HG03135 (cell line): ENCODE measurements at regions not wholly inside any gene's neighbourhood (a gene's known extent, or its start where the extent isn't known, plus 50 kb on each side); places are given as distances from the start of the nearest gene placed in this dataset.
"Not testable (repeated sequence)": the region's sequence is repeated elsewhere in the genome, so short reads cannot be mapped to it uniquely, and the experiment has no call there.

ENCODE experiments used
- ATAC-seq: cut with Tn5 transposase; IDR thresholded peaks from one replicate; pipeline ENCODE4 v1.9.1; 2021; ENCODE audit warnings: mild to moderate bottlenecking, moderate library complexity; ENCODE audit not compliant: unreplicated experiment

- ATAC-seq = no peak
Measured at GRCh38 chr16:66186251-66186785, 180.2 kb upstream of the CDH5 start.

- no peak for ATAC-seq
Measured at GRCh38 chr16:66182592-66182991, 183.9 kb upstream of the CDH5 start.

- no peak for ATAC-seq
Measured at GRCh38 chr16:66176731-66177130, 189.8 kb upstream of the CDH5 start.

- ATAC-seq = no peak
Measured at GRCh38 chr16:66176111-66176510, 190.4 kb upstream of the CDH5 start.

GRCh38 chr16:66175636-66176035 is 190.9 kb upstream of the CDH5 start:
- no peak for ATAC-seq

- no peak for ATAC-seq
Measured at GRCh38 chr16:66175058-66175457, 191.4 kb upstream of the CDH5 start.

- not testable (repeated sequence) for ATAC-seq
Measured at GRCh38 chr16:66173796-66174195, 192.7 kb upstream of the CDH5 start.

GRCh38 chr16:66173181-66173580 is 193.3 kb upstream of the CDH5 start:
- not testable (repeated sequence) for ATAC-seq

GRCh38 chr16:66172463-66172862 is 194.0 kb upstream of the CDH5 start:
- no peak for ATAC-seq

GRCh38 chr16:66171578-66171977 is 194.9 kb upstream of the CDH5 start:
- ATAC-seq = no peak

GRCh38 chr16:66170989-66171388 is 195.5 kb upstream of the CDH5 start:
- no peak for ATAC-seq

- ATAC-seq = no peak
Measured at GRCh38 chr16:66169817-66170216, 196.7 kb upstream of the CDH5 start.

GRCh38 chr16:66168777-66169176 is 197.7 kb upstream of the CDH5 start:
- ATAC-seq = no peak

- no peak for ATAC-seq
Measured at GRCh38 chr16:66167564-66168291, 198.8 kb upstream of the CDH5 start.

GRCh38 chr16:66166490-66166889 is 200.0 kb upstream of the CDH5 start:
- ATAC-seq = no peak

GRCh38 chr16:66165879-66166278 is 200.6 kb upstream of the CDH5 start:
- ATAC-seq = no peak

GRCh38 chr16:66164581-66165247 is 201.8 kb upstream of the CDH5 start:
- no peak for ATAC-seq

- ATAC-seq = no peak
Measured at GRCh38 chr16:66162821-66163220, 203.7 kb upstream of the CDH5 start.

GRCh38 chr16:66161942-66162341 is 204.5 kb upstream of the CDH5 start:
- no peak for ATAC-seq

GRCh38 chr16:66161269-66161668 is 205.2 kb upstream of the CDH5 start:
- ATAC-seq = no peak

GRCh38 chr16:66159987-66160386 is 206.5 kb upstream of the CDH5 start:
- no peak for ATAC-seq

- ATAC-seq = no peak
Measured at GRCh38 chr16:66156538-66156937, 210.0 kb upstream of the CDH5 start.
